ENCODE measurements at regions not wholly inside any gene's neighbourhood (a gene's known extent, or its start where the extent isn't known, plus 50 kb on each side); places are given as distances from the start of the nearest gene placed in this dataset.

- TF ChIP-seq E2F6 (IDR thresholded peaks at IDR 0.05; ENCODE audit: borderline replicate concordance, low read depth) (no peak), EP300 (IDR thresholded peaks at IDR 0.05) (no peak), SREBF2 (IDR thresholded peaks at IDR 0.05) (no peak), CEBPB (IDR thresholded peaks at IDR 0.05) (no peak), MAX (IDR thresholded peaks at IDR 0.05) (no peak), RCOR1 (IDR thresholded peaks at IDR 0.05; ENCODE audit: low read depth, low read length) (no peak), KDM1A (IDR thresholded peaks at IDR 0.05; ENCODE audit: low read depth) (no peak), POLR2A (IDR thresholded peaks at IDR 0.05; ENCODE audit: low read length) (no peak), ZFP36 (IDR thresholded peaks at IDR 0.05; ENCODE audit: borderline replicate concordance, partially characterized antibody) (no peak), RAD21 (conservative IDR thresholded peaks at IDR 0.05 in 1 of 2, IDR thresholded peaks at IDR 0.05 in 1 of 2) (no peak), CBX8 (IDR thresholded peaks at IDR 0.05) (no peak), ZC3H11A (IDR thresholded peaks at IDR 0.05) (no peak)
- TF ChIP-seq, protein P1, sequence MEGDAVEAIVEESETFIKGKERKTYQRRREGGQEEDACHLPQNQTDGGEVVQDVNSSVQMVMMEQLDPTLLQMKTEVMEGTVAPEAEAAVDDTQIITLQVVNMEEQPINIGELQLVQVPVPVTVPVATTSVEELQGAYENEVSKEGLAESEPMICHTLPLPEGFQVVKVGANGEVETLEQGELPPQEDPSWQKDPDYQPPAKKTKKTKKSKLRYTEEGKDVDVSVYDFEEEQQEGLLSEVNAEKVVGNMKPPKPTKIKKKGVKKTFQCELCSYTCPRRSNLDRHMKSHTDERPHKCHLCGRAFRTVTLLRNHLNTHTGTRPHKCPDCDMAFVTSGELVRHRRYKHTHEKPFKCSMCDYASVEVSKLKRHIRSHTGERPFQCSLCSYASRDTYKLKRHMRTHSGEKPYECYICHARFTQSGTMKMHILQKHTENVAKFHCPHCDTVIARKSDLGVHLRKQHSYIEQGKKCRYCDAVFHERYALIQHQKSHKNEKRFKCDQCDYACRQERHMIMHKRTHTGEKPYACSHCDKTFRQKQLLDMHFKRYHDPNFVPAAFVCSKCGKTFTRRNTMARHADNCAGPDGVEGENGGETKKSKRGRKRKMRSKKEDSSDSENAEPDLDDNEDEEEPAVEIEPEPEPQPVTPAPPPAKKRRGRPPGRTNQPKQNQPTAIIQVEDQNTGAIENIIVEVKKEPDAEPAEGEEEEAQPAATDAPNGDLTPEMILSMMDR (IDR thresholded peaks at IDR 0.05): no peak
- TF ChIP-seq, protein P2, sequence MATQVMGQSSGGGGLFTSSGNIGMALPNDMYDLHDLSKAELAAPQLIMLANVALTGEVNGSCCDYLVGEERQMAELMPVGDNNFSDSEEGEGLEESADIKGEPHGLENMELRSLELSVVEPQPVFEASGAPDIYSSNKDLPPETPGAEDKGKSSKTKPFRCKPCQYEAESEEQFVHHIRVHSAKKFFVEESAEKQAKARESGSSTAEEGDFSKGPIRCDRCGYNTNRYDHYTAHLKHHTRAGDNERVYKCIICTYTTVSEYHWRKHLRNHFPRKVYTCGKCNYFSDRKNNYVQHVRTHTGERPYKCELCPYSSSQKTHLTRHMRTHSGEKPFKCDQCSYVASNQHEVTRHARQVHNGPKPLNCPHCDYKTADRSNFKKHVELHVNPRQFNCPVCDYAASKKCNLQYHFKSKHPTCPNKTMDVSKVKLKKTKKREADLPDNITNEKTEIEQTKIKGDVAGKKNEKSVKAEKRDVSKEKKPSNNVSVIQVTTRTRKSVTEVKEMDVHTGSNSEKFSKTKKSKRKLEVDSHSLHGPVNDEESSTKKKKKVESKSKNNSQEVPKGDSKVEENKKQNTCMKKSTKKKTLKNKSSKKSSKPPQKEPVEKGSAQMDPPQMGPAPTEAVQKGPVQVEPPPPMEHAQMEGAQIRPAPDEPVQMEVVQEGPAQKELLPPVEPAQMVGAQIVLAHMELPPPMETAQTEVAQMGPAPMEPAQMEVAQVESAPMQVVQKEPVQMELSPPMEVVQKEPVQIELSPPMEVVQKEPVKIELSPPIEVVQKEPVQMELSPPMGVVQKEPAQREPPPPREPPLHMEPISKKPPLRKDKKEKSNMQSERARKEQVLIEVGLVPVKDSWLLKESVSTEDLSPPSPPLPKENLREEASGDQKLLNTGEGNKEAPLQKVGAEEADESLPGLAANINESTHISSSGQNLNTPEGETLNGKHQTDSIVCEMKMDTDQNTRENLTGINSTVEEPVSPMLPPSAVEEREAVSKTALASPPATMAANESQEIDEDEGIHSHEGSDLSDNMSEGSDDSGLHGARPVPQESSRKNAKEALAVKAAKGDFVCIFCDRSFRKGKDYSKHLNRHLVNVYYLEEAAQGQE (IDR thresholded peaks at IDR 0.05): no peak
These were observed 53.2 kb upstream of the BMP2 start for GRCh38 chr20:6714279-6714711.

Data from A549 (cell line).